HG03060 (cell line): ENCODE measurements at regions not wholly inside any gene's neighbourhood (a gene's known extent, or its start where the extent isn't known, plus 50 kb on each side); places are given as distances from the start of the nearest gene placed in this dataset.

Source experiments
- ATAC-seq: cut with Tn5 transposase; IDR thresholded peaks from one replicate; pipeline ENCODE4 v1.9.1; 2021; ENCODE audit warnings: low read depth, moderate number of reproducible peaks; ENCODE audit not compliant: unreplicated experiment

DNA sequence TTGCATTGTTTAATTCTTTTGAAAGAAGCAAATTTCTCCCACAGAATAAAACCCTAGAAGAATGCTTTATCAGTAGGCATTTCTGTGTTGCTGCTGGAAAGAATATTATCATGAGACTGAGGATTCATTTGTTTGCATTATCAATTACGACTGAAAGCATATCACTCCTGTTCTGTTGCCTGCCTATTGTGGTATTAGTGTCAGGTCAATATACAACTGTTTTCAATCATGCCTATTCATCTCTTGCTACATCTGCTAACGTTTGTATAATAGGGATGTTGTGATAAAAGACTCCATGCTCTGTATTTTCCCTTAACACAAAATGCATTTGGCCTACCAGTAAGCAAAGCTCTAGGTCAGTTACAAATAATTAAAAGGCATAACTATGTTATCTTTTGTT lies 221.5 kb downstream of the PTPRC start:
- no peak for ATAC-seq

DNA sequence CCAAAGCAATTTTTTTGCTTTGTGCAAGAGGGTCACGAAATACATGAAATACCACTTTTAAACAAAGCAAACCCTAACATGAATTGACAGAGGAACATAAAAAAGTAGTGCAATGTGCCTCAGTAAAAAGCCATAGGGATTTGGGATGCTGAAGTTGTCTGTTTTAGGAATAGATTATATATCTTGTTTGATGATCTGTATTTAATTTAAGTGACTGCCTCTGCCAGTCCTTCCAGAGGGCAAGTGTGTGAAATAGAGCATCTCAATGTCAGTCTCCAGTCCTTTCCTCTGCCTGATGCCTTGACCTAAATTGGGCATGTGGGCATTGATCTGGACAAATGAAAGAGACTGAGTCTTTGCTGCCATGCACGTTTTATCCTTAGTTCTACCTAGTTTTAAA lies 222.8 kb downstream of the PTPRC start:
- no peak for ATAC-seq

DNA sequence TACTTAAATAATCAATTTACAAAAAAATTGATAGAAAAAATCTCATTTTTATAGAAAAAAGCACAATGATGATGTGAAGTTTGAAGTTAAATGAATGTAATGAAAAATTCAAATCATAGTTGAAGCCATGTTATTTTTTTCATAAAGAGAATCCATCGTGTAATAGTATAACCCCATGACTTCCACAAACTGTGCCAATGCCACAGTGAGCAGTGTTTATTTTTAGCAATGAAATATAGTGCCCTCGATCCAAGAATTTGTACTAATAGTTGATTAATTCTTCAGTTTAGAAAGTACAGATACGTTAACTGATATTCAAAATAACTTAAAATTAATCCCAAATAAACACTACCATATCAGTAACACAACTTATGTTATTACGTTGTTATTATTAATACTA lies 225.9 kb downstream of the PTPRC start:
- ATAC-seq: no peak

DNA sequence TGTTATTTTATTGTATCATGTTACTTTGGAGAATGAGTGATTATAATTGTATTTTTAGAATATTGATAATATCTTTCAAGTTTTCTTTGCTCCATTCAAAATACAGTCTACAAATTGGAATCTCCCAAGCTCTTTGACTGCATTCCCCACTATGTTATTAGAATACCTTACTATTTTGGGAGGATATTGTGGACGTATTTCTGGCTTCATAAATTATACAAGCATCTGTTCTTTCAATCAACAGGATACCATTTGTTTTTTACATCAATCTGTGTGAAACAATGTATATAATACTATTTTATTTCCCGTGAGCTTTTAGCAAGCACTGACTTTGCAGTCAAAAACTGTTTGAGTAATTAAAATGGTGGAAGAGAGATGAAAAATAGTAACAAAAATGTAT lies 226.5 kb downstream of the PTPRC start:
- ATAC-seq: no peak

DNA sequence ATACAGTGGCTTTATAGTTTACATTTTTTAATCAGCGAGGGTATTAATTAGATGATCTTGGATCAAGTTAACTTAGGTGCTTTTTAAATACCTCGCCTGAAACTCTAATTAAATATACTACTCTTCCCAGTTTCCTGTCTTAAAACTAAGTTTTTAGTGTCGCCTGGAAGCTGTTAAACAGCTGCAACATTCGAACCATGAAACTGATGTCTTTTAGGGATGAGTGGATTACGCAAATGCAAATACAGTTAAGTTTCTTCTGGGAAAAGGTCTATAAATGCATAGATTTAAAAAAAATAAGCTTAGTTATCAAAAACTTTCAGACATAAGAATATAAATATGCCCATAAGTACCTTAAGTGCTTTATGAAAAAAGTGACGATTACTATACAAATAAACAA lies 228.3 kb downstream of the PTPRC start:
- ATAC-seq: no peak

DNA sequence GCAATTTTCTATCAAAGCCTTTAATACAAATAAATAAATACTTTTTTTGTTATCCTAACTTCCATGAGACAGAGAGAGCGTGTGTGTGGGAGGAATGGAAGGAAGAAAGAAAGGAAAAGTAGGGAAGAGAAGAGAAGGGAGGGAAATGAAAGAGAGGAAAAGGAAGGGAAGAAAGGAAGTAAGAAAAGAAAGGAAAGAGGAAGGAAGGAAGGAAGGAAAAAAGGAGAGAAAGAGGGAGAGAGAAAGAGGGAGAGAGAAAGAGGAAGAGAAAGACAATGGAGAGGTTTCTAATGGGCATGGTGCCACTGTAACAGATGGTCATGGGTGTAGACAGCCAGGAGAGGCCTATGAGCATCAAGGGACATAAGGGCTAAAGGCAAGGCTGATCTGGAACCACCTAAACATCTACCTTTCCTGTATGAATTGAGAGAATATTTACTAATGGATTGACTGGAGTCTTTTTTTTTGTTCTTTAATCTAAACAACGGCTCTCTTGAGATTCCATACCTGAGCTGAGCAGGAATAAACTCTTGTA lies 234.9 kb downstream of the PTPRC start:
- no peak for ATAC-seq

DNA sequence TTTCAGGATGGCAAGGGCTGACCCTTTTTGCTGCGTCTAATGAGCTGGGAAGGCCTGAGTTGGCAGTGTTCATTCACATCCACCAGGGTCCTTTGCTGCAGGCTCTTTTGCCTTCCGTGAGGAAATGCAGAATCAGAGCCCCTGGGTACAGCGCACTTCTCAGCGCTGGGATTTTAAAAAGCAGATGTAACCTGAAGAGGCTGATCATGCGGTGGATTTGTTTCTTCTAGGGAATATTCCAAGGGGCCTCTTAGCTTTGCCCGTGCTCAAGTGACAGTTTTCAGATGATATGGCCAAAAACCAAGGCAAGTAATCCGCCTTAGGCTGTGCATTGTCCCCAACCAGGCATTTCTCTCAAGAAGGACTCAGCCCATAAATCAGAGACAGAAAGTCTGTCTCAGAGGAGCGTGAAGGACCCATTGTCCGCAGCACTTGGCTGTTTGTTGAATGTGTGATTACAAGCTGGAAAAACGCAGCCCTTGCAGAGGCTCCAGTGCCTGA lies 237.6 kb downstream of the PTPRC start:
- no peak for ATAC-seq

DNA sequence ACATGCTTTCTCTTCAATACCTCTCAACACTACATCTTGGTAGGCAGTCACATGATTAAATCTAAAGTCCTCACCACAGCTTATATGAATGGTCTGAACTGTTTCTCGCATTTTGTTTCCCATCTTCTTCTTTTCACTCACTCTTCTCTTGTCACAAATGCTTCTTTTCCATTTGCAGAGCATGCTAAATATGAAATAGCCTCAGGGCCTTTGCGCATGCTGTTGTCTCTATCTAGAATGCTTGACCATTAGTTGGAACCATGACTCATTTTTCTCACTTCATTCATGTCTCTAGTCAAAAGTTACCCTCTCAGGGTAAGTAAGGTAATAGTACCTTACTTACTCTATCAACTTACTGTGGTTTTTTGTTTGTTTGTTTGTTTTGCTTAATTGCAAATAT lies 239.7 kb downstream of the PTPRC start:
- ATAC-seq: no peak

DNA sequence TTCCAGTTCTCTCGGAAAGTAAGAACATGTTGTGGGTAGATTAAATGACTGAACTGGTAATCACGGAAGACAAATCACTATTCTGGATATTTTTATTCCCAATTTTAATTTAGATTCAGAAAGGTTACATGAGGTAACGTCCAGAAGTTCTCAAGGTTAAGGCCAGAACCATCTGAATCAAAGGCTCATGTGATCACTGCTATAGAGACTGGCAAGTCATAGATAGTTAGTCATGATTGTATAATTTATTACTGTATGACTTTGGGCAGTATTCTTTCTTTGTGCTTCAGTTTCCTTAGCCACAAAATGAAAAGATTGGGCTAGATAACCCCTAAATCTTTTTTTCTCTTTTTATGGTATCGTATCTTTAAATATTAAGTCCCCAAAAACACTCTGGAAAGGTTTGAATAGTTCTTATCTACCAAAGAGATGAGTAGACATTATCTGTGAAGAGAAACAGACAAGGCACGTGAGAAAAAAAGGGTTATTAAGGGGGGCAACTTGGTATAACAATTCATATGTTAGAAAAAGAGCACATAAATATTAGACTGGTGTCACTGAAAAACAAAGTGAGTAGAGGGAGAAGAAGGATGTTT lies 241.0 kb downstream of the PTPRC start:
- ATAC-seq: no peak

DNA sequence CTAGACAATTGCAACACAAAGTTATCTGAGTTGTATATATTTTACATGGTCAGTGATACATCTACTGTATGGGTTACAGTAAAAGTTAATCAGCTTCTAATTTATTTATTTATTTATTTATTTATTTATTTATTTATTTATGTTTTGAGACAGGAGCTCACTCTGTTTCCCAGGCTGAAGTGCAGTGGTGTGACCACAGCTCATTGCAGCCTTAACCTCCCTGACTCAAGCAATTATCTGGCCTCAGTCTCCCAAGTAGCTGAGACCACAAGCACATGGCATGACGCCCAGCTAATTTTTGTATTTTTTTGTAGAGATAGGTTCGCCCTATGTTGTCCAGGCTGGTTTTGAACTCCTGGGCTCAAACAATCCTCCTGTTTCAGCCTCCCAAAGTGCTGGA lies 241.6 kb downstream of the PTPRC start:
- no peak for ATAC-seq

DNA sequence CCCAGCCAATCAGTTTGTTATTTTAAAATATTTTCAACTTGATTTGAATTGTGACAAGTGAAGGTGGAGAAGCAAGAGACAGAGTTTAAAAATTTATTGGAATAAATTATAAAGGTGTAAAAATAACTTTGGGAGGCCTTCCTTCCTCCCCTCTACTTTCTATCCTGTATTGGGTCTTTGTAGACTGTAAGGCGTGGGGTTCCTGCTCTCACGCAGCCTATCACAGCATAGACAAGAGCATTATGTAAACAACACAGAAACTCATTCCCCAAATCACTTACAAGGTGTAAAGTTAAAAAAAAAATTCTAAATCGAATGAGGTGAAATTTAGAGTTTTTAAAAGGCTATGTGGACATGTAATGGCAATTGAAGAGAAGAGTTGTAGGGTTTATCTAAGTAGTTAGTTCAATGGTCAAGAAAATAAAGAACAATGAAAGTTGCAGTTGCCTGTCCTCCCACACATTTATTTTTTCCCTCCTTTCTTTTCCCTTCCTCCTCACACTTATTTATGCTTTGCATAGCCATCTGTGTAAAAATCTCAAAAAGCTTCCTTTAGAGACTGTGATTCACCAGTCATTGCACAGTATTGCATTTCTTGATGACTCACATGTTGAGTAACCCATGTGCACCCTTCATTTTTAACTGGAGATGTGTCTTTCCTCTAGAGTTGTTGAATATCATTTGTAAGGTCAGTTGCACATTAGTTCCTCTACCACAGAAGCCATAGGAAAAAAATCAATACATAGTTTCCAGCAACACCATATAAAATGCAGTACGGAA lies 242.2 kb downstream of the PTPRC start:
- no peak for ATAC-seq

DNA sequence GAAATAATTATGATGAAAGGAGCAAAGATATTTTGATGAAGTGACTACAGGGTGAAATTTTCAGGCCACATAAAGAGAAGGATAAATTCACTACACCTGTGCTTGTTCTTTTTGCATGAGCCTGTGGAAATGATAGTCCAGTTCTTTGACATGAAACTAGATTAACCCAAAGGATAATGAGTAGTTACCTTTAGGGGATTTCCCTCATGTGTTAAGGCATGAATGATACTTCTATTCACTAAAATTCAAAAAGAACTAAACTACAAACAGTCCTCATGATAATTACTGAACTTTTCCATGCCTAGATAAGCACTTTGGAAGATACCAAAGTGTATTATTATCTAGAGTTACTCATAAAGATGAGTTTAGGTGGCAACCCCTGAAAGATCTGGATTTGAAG lies 244.3 kb downstream of the PTPRC start:
- no peak for ATAC-seq

DNA sequence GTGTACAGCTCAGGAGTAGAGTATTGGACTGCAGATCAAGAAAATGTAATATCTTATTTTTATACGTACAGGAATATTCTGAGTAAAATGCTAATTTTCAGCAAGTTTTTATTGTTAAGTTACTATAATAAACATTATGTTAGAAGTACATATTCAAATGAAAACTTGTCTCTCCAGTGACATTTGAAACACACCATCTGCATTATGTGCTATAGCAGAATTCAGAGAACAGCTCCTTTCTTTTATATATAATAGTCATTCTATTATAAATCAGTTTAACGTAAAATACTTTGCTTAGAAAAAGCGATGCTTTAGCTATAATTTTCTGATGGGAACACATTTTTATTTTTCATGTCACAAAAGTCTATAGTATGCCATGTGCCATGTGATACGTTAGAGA lies 249.0 kb downstream of the PTPRC start:
- no peak for ATAC-seq

DNA sequence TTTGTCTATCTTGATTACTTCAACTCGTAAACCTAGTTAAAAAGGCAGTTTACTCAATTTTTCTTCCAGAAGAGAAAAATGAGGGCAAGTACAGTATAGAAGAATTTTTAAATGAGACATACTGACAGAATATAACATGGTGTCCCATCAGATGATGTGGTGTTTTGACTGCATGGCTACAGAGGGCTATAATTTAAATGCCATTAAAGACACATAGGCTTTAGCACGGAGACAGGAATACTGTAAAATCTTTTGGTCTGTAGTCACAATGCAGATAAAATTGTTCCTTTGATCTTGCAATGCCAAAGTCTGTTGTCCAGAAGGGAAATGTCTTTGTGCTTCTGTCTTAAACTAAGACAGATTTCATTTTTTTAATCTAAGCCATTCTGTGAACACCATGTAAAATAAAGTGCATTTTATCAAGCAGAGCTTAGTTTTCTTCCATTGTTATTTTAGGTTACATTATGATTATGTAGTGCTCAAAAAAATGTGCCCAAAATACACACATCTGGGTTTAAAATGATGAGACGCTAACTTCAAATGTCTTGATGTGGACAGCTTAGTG lies 249.6 kb downstream of the PTPRC start:
- ATAC-seq: no peak

DNA sequence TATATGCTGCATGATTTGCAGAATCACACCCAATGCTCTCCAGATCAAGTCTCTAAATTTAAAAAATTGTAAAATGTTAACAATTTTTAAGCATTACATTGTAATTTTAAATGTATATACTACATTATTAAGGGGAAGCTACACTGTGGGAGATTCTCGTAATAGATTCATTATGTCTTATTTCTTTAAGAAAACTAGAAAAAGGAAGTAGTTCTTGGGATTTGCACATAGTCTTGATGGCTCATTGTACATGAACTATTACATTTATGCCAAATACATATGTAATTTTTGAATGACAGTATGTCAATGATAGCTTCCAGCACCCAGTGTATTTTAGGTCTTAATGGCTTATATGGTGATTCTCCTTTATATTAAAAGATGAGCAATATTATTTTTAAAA lies 250.3 kb downstream of the PTPRC start:
- ATAC-seq: no peak

DNA sequence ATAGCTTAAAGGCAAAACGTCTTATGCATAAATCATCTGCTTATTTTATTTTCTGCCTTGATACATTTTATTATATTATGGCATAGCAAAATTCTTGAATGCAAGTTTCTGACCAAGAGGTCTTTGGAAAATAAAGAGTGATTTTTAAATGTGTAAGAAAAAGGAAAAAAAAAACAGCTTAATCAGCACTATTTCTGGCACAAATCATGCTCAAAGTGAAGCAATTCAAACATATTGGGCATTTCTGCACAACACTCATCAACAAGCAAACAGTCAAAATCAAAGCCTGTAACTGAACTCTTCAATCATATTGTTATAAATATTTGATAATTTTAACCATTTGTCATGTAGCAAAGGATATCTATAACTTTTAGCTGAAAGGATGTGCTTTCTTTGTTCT lies 250.9 kb downstream of the PTPRC start:
- ATAC-seq: no peak

DNA sequence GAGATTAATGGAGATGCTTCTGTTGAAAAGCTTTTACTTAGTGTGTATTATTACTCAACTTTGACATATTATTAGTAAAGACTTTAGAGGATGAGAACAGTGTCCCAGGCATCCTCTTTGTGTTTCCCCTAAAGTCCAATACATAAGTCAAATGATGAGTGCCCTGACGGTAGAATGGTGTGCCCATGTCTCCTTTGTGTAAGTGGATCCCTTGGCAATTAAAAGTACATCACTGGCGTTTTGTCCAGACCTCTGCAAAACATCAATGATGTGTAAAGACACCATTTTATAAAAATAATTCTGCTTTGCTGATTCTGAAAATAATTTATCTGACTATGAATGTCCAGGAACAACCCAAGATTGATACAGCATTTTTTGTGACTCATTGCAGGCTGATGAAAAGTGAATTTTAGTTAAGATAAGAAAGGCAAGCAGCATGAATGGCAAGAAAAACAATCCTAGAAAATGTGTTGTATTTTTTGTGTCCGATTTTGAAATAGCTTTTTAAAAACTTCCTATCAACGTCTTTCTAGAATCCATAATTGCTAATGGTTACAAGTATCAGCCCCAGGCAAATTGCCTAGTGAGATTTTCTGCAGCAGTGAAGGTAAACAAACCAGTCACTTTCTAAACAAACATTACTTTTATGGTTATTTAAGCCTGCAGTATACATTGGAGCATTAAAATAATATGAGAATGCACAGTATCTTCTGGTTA lies 251.5 kb downstream of the PTPRC start:
- no peak for ATAC-seq

DNA sequence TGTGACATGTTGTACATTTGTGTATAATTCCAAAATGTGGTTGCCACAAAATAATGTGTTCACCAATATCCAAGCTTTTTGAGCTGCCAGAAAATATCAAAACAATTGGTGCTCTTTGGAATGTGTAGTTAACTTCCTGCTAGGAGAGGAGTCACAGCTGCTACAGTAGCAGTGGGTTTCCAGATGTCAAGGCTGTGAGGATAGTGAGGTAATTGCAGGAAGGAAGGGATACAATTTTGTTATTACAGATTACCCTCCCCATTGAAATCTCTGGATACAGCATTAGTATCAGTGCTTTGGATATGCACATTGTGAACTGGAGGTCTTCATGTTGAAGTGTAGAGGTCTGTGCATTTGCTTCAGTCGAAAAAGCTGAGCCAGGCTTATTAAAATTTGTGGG lies 253.2 kb downstream of the PTPRC start:
- ATAC-seq: no peak

DNA sequence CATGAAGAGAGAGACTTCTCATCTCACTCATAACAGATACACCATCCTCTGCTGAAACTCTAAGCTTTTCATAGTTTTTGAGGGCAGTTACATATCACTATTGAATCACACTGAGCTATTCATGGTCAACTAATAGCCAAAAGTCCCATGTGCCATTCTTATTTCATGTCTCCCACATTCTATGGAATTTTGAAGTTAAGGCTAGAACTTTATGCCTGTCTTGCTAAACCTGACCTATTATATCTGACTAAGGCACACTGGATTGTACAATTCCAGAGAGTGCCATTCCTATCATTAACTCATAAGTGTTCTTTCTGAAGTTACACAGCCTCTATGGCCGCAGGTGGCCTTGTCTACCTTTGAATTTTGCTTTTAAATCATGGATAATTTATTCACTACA lies 254.3 kb downstream of the PTPRC start:
- no peak for ATAC-seq

DNA sequence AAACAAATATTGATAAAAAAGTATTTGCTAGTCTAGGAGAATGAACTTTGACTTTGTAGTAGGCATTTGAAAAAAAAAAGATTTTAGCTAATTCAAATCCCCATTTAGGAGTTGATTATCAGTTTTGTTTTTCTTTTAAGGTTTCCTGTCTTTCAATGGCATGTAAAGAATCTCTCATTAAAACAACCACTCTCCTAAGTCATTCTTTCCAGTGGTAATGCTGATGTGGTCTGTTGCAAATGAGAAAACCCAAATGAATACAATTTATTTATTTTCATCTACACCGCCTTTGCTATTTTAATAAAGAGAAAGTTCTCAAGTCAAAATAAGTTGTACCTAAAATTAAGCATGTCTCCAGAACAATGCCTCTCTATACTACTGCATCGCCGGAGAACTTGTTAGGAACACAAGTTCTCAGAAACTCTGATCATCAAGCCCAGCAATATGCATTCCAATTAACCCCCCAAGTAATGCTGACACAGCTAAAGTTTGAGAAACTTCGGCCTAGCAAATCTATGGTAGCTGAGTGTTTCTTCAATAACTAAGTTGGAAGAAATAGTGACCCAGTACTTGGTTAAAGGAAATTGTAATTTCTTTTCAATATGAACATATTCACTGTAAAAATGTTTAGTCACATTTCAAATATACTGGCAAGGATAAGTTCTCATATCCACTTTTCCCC lies 255.1 kb downstream of the PTPRC start:
- no peak for ATAC-seq

DNA sequence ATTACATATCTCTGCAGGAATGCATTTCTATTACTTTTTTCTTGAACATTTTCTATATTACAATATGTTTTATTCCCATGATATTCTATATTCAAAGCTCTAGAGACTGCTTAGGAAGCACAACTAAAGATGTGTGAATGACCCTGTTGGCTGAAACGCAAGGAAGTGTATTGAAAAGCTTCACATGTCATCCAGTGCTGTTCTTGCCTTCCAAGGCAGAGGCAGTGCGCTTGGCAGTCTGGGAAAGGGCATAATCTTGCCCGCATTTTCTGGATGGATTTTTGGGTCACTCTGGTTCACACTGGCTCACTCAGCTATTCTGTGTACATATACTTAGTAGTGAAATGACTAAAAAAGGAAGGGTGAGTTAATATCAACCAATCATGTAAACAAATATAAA lies 262.4 kb downstream of the PTPRC start:
- ATAC-seq: no peak
